Smooth muscle cell (in vitro differentiated cells): ENCODE measurements at regions not wholly inside any gene's neighbourhood (a gene's known extent, or its start where the extent isn't known, plus 50 kb on each side); places are given as distances from the start of the nearest gene placed in this dataset.

Source experiments
- DNase-seq: peaks from one replicate; lab custom pipeline; 2025; ENCODE audit not compliant: unreplicated experiment; lab: John Stamatoyannopoulos, UW
- H2AFZ ChIP-seq: fragments of 200-600 bp; sonication (generic); 2 replicates; pipeline ENCODE4 v1.6.0; 2016; ENCODE audit warnings: antibody characterized with exemption, low read depth, mild to moderate bottlenecking
- H3F3A ChIP-seq: fragments of 200-600 bp; sonication (generic); 2 replicates; pipeline ENCODE4 v1.6.0; 2017; ENCODE audit warnings: antibody characterized with exemption, low read depth
- H3K27ac ChIP-seq: fragments of 200-600 bp; sonication (generic); 2 replicates; pipeline ENCODE4 v1.5.1; 2016; ENCODE audit warnings: low read depth, mild to moderate bottlenecking
- H3K27me3 ChIP-seq: fragments of 200-600 bp; sonication (generic); 2 replicates; pipeline ENCODE4 v1.6.1; 2016; ENCODE audit warnings: low read depth, mild to moderate bottlenecking
- H3K36me3 ChIP-seq: fragments of 200-600 bp; sonication (generic); 2 replicates; pipeline ENCODE4 v1.5.1; 2016; ENCODE audit warnings: low read depth
- H3K4me1 ChIP-seq: fragments of 200-600 bp; sonication (generic); 2 replicates; pipeline ENCODE4 v1.5.1; 2016; ENCODE audit warnings: low read depth
- H3K4me2 ChIP-seq: fragments of 200-600 bp; sonication (generic); 2 replicates; pipeline ENCODE4 v1.6.0; 2016; ENCODE audit warnings: mild to moderate bottlenecking
- H3K4me3 ChIP-seq: fragments of 200-600 bp; sonication (generic); 2 replicates; pipeline ENCODE4 v1.5.1; 2016; ENCODE audit warnings: mild to moderate bottlenecking
- H3K79me2 ChIP-seq: fragments of 200-600 bp; sonication (generic); 2 replicates; pipeline ENCODE4 v1.6.0; 2016; ENCODE audit warnings: low read depth, mild to moderate bottlenecking
- H3K9ac ChIP-seq: fragments of 200-600 bp; sonication (generic); 2 replicates; pipeline ENCODE4 v1.6.0; 2016; ENCODE audit warnings: low read depth
- H3K9me3 ChIP-seq: fragments of 200-600 bp; sonication (generic); replicated peaks from 2 replicates; pipeline ENCODE4 v1.5.1; 2016; ENCODE audit warnings: low read depth
- H4K20me1 ChIP-seq: fragments of 200-600 bp; sonication (generic); 2 replicates; pipeline ENCODE4 v1.6.0; 2016; ENCODE audit warnings: low read depth
- WGBS: methylation state at CpG from one replicate; pipeline ENCODE4 v1.1.7; 2016; ENCODE audit warnings: low lambda C conversion rate; 5-methylcytosine and 5-hydroxymethylcytosine counted together
- TF ChIP-seq, protein P1 (sequence below): fragments of 200-600 bp; sonication (generic); IDR thresholded peaks from 2 replicates; pipeline ENCODE4 v1.5.1; 2017; ENCODE audit warnings: borderline replicate concordance, mild to moderate bottlenecking, antibody characterized with exemption; ENCODE audit not compliant: insufficient read depth, poor library complexity, severe bottlenecking

GRCh38 chr12:71338933-71339332 is 100.7 kb upstream of the LGR5 start:
- Histone ChIP-seq H3K27ac (no peak overlapping the region), H3K4me1 (no peaks in the 10 kb centered on the region), H3K4me2 (no peak overlapping the region), H3K9ac (no peak overlapping the region), H4K20me1 (no peaks in the 10 kb centered on the region), H3F3A (no peaks in the 10 kb centered on the region), H3K4me3 (no peak overlapping the region), H3K79me2 (no peaks in the 10 kb centered on the region), H3K27me3 (no peaks in the 10 kb centered on the region), H3K9me3 (no peaks in the 10 kb centered on the region), H3K36me3 (no peaks in the 10 kb centered on the region), H2AFZ (no peak overlapping the region)
- TF ChIP-seq, protein P1, sequence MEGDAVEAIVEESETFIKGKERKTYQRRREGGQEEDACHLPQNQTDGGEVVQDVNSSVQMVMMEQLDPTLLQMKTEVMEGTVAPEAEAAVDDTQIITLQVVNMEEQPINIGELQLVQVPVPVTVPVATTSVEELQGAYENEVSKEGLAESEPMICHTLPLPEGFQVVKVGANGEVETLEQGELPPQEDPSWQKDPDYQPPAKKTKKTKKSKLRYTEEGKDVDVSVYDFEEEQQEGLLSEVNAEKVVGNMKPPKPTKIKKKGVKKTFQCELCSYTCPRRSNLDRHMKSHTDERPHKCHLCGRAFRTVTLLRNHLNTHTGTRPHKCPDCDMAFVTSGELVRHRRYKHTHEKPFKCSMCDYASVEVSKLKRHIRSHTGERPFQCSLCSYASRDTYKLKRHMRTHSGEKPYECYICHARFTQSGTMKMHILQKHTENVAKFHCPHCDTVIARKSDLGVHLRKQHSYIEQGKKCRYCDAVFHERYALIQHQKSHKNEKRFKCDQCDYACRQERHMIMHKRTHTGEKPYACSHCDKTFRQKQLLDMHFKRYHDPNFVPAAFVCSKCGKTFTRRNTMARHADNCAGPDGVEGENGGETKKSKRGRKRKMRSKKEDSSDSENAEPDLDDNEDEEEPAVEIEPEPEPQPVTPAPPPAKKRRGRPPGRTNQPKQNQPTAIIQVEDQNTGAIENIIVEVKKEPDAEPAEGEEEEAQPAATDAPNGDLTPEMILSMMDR, result no peak
- no peak for DNase-seq

DNA sequence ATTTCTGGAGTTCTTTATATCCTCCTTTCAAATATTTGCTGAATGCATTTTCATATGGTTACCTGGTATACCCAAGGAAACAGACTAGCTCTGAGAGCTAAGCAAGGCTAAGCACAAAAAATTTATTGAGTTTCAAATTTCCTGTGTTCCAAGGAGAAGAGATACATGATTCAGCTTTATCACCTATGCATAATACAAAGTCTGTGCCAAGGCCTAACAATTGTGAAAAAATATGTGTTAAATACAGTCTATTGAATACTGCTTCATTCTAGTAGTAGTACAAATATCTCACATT is 103.7 kb upstream of the LGR5 start:
- Histone ChIP-seq H4K20me1 (no peaks in the 10 kb centered on the region), H3K27me3 (no peaks in the 10 kb centered on the region), H3K9me3 (no peaks in the 10 kb centered on the region), H2AFZ (no peak overlapping the region), H3K4me3 (no peak overlapping the region), H3K27ac (no peak overlapping the region), H3K4me1 (no peaks in the 10 kb centered on the region), H3K9ac (no peak overlapping the region), H3K36me3 (no peaks in the 10 kb centered on the region), H3K79me2 (no peaks in the 10 kb centered on the region), H3K4me2 (no peak overlapping the region), H3F3A (no peaks in the 10 kb centered on the region)
- TF ChIP-seq, protein P1, result no peak
- DNase-seq, result no peak

GRCh38 chr12:71335151-71335962 is 104.2 kb upstream of the LGR5 start:
- Histone ChIP-seq H3K9me3 (no peaks in the 10 kb centered on the region), H3K4me3 (no peak overlapping the region), H2AFZ (no peak overlapping the region), H3K27me3 (no peaks in the 10 kb centered on the region), H3K79me2 (no peaks in the 10 kb centered on the region), H3K36me3 (no peaks in the 10 kb centered on the region), H4K20me1 (no peaks in the 10 kb centered on the region), H3K4me2 (no peak overlapping the region), H3F3A (no peaks in the 10 kb centered on the region), H3K27ac (no peak overlapping the region), H3K9ac (no peak overlapping the region), H3K4me1 (no peaks in the 10 kb centered on the region)
- no peak for DNase-seq
- WGBS, result 83% methylated on average over 4 of the region's 4 CpGs
- TF ChIP-seq, protein P1, result no peak

GRCh38 chr12:71333418-71333817 is 106.2 kb upstream of the LGR5 start:
- Histone ChIP-seq H3F3A (no peaks in the 10 kb centered on the region), H3K36me3 (no peaks in the 10 kb centered on the region), H3K9ac (no peak overlapping the region), H3K79me2 (no peaks in the 10 kb centered on the region), H2AFZ (no peak overlapping the region), H3K4me3 (no peak overlapping the region), H4K20me1 (no peaks in the 10 kb centered on the region), H3K4me2 (no peak overlapping the region), H3K9me3 (no peaks in the 10 kb centered on the region), H3K4me1 (no peaks in the 10 kb centered on the region), H3K27me3 (no peaks in the 10 kb centered on the region), H3K27ac (no peak overlapping the region)
- 95% methylated on average over 1 of the region's 1 CpG for WGBS
- no peak for DNase-seq
- TF ChIP-seq, protein P1, result no peak
